Neural progenitor cell (in vitro differentiated cells): ENCODE measurements at regions not wholly inside any gene's neighbourhood (a gene's known extent, or its start where the extent isn't known, plus 50 kb on each side); places are given as distances from the start of the nearest gene placed in this dataset.

Experiments
- DNase-seq: peaks from one replicate; pipeline ENCODE4 v3.0.0-alpha.2; 2016; ENCODE audit warnings: low spot score
- H2AFZ ChIP-seq: fragments of 200-600 bp; sonication (generic); replicated peaks from 2 replicates; pipeline ENCODE4 v1.6.1; 2016; ENCODE audit warnings: antibody characterized with exemption
- H3F3A ChIP-seq: fragments of 200-600 bp; sonication (generic); 2 replicates; pipeline ENCODE4 v1.6.1; 2016; ENCODE audit warnings: antibody characterized with exemption, low read depth
- H3K27ac ChIP-seq: fragments of 200-600 bp; sonication (generic); 2 replicates; pipeline ENCODE4 v1.5.1; 2016; ENCODE audit warnings: mild to moderate bottlenecking
- H3K27me3 ChIP-seq: fragments of 200-600 bp; sonication (generic); 2 replicates; pipeline ENCODE4 v1.6.1; 2016; ENCODE audit warnings: mild to moderate bottlenecking, moderate library complexity
- H3K36me3 ChIP-seq: fragments of 200-600 bp; sonication (generic); 2 replicates; pipeline ENCODE4 v1.5.1; 2016
- H3K4me1 ChIP-seq: fragments of 200-600 bp; sonication (generic); 2 replicates; pipeline ENCODE4 v1.6.1; 2016; ENCODE audit warnings: mixed run types
- H3K4me2 ChIP-seq: fragments of 200-600 bp; sonication (generic); 2 replicates; pipeline ENCODE4 v1.6.1; 2016
- H3K4me3 ChIP-seq: fragments of 200-600 bp; sonication (generic); 2 replicates; pipeline ENCODE4 v1.5.1; 2016
- H3K79me2 ChIP-seq: fragments of 200-600 bp; sonication (generic); 2 replicates; pipeline ENCODE4 v1.6.1; 2016; ENCODE audit warnings: low read depth
- H3K9ac ChIP-seq: fragments of 200-600 bp; sonication (generic); 2 replicates; pipeline ENCODE4 v1.6.1; 2016
- H3K9me3 ChIP-seq: fragments of 200-600 bp; sonication (generic); 2 replicates; pipeline ENCODE4 v1.5.1; 2016; ENCODE audit warnings: low read depth
- H4K20me1 ChIP-seq: fragments of 200-600 bp; sonication (generic); 2 replicates; pipeline ENCODE4 v1.6.1; 2016; ENCODE audit warnings: low read depth
- H3K27ac Mint-ChIP-seq: 3 replicates; pipeline ENCODE4 v1.8.0; 2021; ENCODE audit warnings: mixed read lengths
- H3K27me3 Mint-ChIP-seq: 2 replicates; pipeline ENCODE4 v1.8.0; 2022; ENCODE audit warnings: low read depth, mild to moderate bottlenecking, inconsistent platforms, moderate library complexity, mixed read lengths; ENCODE audit not compliant: insufficient read depth
- H3K36me3 Mint-ChIP-seq: 3 replicates; pipeline ENCODE4 v1.8.0; 2021; ENCODE audit warnings: mixed read lengths
- H3K4me1 Mint-ChIP-seq: 3 replicates; pipeline ENCODE4 v1.8.0; 2021; ENCODE audit warnings: mixed read lengths
- H3K4me3 Mint-ChIP-seq: 3 replicates; pipeline ENCODE4 v1.8.0; 2021; ENCODE audit warnings: mild to moderate bottlenecking, moderate library complexity, mixed read lengths
- H3K9me3 Mint-ChIP-seq: 3 replicates; pipeline ENCODE4 v1.8.0; 2020; ENCODE audit warnings: mixed read lengths
- CTCF ChIP-seq: fragments of 200-600 bp; sonication (generic); IDR thresholded peaks from 2 replicates; pipeline ENCODE4 v1.5.1; 2017; ENCODE audit warnings: antibody characterized with exemption, mild to moderate bottlenecking
- EZH2 ChIP-seq: fragments of 200-600 bp; sonication (generic); IDR thresholded peaks from 2 replicates; pipeline ENCODE4 v1.6.1; 2017; ENCODE audit warnings: antibody characterized with exemption, mild to moderate bottlenecking, moderate library complexity
- EZH2phosphoT487 ChIP-seq: fragments of 200-600 bp; sonication (generic); IDR thresholded peaks from 2 replicates; pipeline ENCODE4 v1.6.1; 2017; ENCODE audit warnings: antibody characterized with exemption

GRCh38 chr9:75462866-75463265 lies 374.6 kb downstream of the OSTF1 start:
- TF ChIP-seq EZH2 (no peak), CTCF (no peak), EZH2phosphoT487 (no peak)
- H3K9me3 Mint-ChIP-seq: no peaks in the 10 kb centered on the region
- no peak overlapping the region for H3K4me3 ChIP-seq
- no peaks in the 10 kb centered on the region for H3K9me3 ChIP-seq
- H3K4me3 Mint-ChIP-seq: no peak overlapping the region
- H4K20me1 ChIP-seq: no peaks in the 10 kb centered on the region
- H3F3A ChIP-seq: no peaks in the 10 kb centered on the region
- H3K36me3 Mint-ChIP-seq: no peaks in the 10 kb centered on the region
- no peak overlapping the region for H3K27ac ChIP-seq
- no peak overlapping the region for H3K27ac Mint-ChIP-seq
- no peaks in the 10 kb centered on the region for H3K27me3 Mint-ChIP-seq
- no peak overlapping the region for H3K9ac ChIP-seq
- no peaks in the 10 kb centered on the region for H3K27me3 ChIP-seq
- no peak overlapping the region for H3K4me2 ChIP-seq
- H3K36me3 ChIP-seq: no peaks in the 10 kb centered on the region
- H3K4me1 ChIP-seq: no peaks in the 10 kb centered on the region
- DNase-seq: no peak
- no peak overlapping the region for H2AFZ ChIP-seq
- H3K79me2 ChIP-seq: no peaks in the 10 kb centered on the region
- no peaks in the 10 kb centered on the region for H3K4me1 Mint-ChIP-seq

- Mint-ChIP-seq H3K27me3 (no peaks in the 10 kb centered on the region), H3K36me3 (no peaks in the 10 kb centered on the region), H3K27ac (no peak overlapping the region), H3K4me3 (no peak overlapping the region), H3K9me3 (no peaks in the 10 kb centered on the region), H3K4me1 (no peaks in the 10 kb centered on the region)
- no peak for DNase-seq
- no peaks in the 10 kb centered on the region for H3K9me3 ChIP-seq
- no peaks in the 10 kb centered on the region for H3K27me3 ChIP-seq
- H3K4me3 ChIP-seq: no peak overlapping the region
- H3K36me3 ChIP-seq: no peaks in the 10 kb centered on the region
- H2AFZ ChIP-seq: no peak overlapping the region
- H3K79me2 ChIP-seq: no peaks in the 10 kb centered on the region
- no peaks in the 10 kb centered on the region for H3K4me1 ChIP-seq
- no peak for TF ChIP-seq EZH2phosphoT487
- no peak for TF ChIP-seq CTCF
- no peak for TF ChIP-seq EZH2
- H3K4me2 ChIP-seq: no peak overlapping the region
- no peak overlapping the region for H3K9ac ChIP-seq
- H4K20me1 ChIP-seq: no peaks in the 10 kb centered on the region
- no peak overlapping the region for H3K27ac ChIP-seq
- H3F3A ChIP-seq: no peaks in the 10 kb centered on the region
Observed at GRCh38 chr9:75463871-75464270, 375.6 kb downstream of the OSTF1 start.

- Mint-ChIP-seq H3K4me1 (no peaks in the 10 kb centered on the region), H3K27ac (no peak overlapping the region), H3K4me3 (no peak overlapping the region), H3K27me3 (no peaks in the 10 kb centered on the region), H3K36me3 (no peaks in the 10 kb centered on the region), H3K9me3 (no peaks in the 10 kb centered on the region)
- H4K20me1 ChIP-seq: no peaks in the 10 kb centered on the region
- no peak overlapping the region for H2AFZ ChIP-seq
- no peaks in the 10 kb centered on the region for H3K27me3 ChIP-seq
- no peaks in the 10 kb centered on the region for H3K36me3 ChIP-seq
- no peak overlapping the region for H3K4me2 ChIP-seq
- H3F3A ChIP-seq: no peaks in the 10 kb centered on the region
- H3K79me2 ChIP-seq: no peaks in the 10 kb centered on the region
- no peak overlapping the region for H3K9ac ChIP-seq
- H3K9me3 ChIP-seq: no peaks in the 10 kb centered on the region
- H3K27ac ChIP-seq: no peak overlapping the region
- no peak overlapping the region for H3K4me3 ChIP-seq
- TF ChIP-seq CTCF (no peak), EZH2 (no peak), EZH2phosphoT487 (no peak)
- no peaks in the 10 kb centered on the region for H3K4me1 ChIP-seq
- no peak for DNase-seq
Observed at GRCh38 chr9:75464726-75465125, 376.4 kb downstream of the OSTF1 start.

- H3K4me1 Mint-ChIP-seq: no peaks in the 10 kb centered on the region
- H3K27ac ChIP-seq: no peak overlapping the region
Observed at GRCh38 chr9:75467142-75467541, 378.8 kb downstream of the OSTF1 start.

More at GRCh38 chr9:75467142-75467541, 378.8 kb downstream of the OSTF1 start:
- Histone ChIP-seq H3K4me2 (no peak overlapping the region), H3K79me2 (no peaks in the 10 kb centered on the region), H3K36me3 (no peaks in the 10 kb centered on the region), H3F3A (no peaks in the 10 kb centered on the region), H3K9ac (no peak overlapping the region), H4K20me1 (no peaks in the 10 kb centered on the region), H2AFZ (no peak overlapping the region), H3K9me3 (no peaks in the 10 kb centered on the region), H3K4me1 (peaks cover 8% of the 10 kb centered on the region), H3K27me3 (no peaks in the 10 kb centered on the region), H3K4me3 (no peak overlapping the region)
- H3K36me3 Mint-ChIP-seq: no peaks in the 10 kb centered on the region
- H3K9me3 Mint-ChIP-seq: no peaks in the 10 kb centered on the region
- no peaks in the 10 kb centered on the region for H3K27me3 Mint-ChIP-seq
- no peak for DNase-seq
- H3K4me3 Mint-ChIP-seq: no peak overlapping the region
- TF ChIP-seq EZH2phosphoT487 (no peak), CTCF (no peak), EZH2 (no peak)
- H3K27ac Mint-ChIP-seq: no peak overlapping the region
